Ishikawa (cell line): ENCODE measurements at regions not wholly inside any gene's neighbourhood (a gene's known extent, or its start where the extent isn't known, plus 50 kb on each side); places are given as distances from the start of the nearest gene placed in this dataset.

Experiments used
- CEBPB ChIP-seq: IDR thresholded peaks from 2 replicates; pipeline ENCODE4 v1.6.1; 2012
- EP300 ChIP-seq: IDR thresholded peaks from 2 replicates; pipeline ENCODE4 v1.6.1; 2012; ENCODE audit warnings: borderline replicate concordance
- FOXM1 ChIP-seq: IDR thresholded peaks from 2 replicates; pipeline ENCODE4 v1.6.1; 2012; ENCODE audit warnings: low read depth, borderline replicate concordance
- REST ChIP-seq: IDR thresholded peaks from 2 replicates; pipeline ENCODE4 v1.6.1; 2012; ENCODE audit warnings: low read depth, mild to moderate bottlenecking
- TAF1 ChIP-seq: IDR thresholded peaks from 2 replicates; pipeline ENCODE4 v1.6.1; 2012; ENCODE audit warnings: low read depth, mild to moderate bottlenecking

GRCh38 chr22:27419473-27419872 is 382.1 kb downstream of the MN1 start:
- TF ChIP-seq EP300 (no peak), TAF1 (no peak), FOXM1 (no peak), CEBPB (no peak), REST (no peak)
